ENCODE measurements at regions not wholly inside any gene's neighbourhood (a gene's known extent, or its start where the extent isn't known, plus 50 kb on each side); places are given as distances from the start of the nearest gene placed in this dataset.
A peak's percentile ranks its signal among the peaks of the same experiment; 100 is the strongest.
"Not testable (repeated sequence)": the region's sequence is repeated elsewhere in the genome, so short reads cannot be mapped to it uniquely, and the experiment has no call there.

- no peak for DNase-seq (ENCODE audit: low read depth)
Observed at GRCh38 chr22:22776121-22776520, 111.5 kb upstream of the IGLL5 start.

- DNase-seq (ENCODE audit: low read depth): no peak
Observed at GRCh38 chr22:22779213-22779612, 108.4 kb upstream of the IGLL5 start.

DNA sequence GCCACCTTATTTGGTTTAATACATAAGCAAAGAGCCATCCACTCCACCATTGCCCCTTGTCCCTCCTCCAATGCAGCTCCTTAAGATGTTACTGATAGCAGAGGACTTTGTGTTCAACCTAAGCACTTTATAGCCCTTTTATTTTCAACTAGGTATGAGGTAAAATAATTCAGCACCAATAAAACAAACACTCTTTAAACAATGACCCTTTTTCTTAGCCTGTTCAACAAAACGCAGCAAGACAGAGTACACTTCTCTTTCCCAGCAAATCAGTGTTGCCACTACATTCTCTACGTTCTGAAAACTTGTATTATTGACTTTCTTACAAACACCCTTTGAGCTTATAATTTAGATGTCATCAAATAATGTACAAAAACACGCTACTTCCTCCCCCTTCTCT, 104.0 kb upstream of the IGLL5 start:
- no peak for DNase-seq (ENCODE audit: low read depth)

GRCh38 chr22:22784249-22785039, 103.2 kb upstream of the IGLL5 start:
- no peak for DNase-seq (ENCODE audit: low read depth)

DNA sequence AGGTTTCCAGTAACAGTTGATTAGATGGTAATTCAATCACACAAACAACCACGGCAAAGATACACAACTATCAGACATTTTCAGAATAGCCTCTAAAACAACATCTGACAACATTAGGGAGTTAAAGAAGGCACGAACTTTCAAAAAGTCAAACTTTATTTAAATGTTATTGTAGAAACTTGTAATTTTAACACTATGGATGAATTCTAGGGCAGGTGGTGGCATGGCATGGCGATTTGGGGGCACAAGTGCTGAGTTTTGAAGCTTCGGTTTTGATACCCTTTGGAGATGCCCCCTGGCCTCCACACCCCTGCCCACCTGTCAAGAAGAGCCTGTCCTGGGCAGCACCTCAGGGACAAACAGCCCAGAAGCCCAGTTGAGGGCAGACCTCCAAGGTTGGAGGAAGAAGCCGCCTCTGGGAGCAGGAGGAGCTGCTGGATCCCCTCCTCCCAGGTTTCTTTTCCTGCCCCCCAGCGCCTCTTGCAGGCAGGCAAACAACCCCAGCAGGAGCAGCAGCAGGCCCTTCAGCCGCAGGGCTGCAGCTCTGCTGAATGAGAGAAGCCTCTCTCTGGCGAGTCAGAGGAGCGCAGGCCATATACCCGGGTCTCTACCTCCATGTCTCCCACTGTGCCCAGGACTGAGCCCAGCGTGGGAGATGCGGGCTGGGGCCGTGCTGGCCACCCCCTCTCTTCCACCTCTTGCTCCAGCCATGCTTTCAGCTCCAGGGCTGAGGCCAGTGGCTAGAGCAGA, 102.1 kb upstream of the IGLL5 start:
- no peak for DNase-seq (ENCODE audit: low read depth)

DNA sequence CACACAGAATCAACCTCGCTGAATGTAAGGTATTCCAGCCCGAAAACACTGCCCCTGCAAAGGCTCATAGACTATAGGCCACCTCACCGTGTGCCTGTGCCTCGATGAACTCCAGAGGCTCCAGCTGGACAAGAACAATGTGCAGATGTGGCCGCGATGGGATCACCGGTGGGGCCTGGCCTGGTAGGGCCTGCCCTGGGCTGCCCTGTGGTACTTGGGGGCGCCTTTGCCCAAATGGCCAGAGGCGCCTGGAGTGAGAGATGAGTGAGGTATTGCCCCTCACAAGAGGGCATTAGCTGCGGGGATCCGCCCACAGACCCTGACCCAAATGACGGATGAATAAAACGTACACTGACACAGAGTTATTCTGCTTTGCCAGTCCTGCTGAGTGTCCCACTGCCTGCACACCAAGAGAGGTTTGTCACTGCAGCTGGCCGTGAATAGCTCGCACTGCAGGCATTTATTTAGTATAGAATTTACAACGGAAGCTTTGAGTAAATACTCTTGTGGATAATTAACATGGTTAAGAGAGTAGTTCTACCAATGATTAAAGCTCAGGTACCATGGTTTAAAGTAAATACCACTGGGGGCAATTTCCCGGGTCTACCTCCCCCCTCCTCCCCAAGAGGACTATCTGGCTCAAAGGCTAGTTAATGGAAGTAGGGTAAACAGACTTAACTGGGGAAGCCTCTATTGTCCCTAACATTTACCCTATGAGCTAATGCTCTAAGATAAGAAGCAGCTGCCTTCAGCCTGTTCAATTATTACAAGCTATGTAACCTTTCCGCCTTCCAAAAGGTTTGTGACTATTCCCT, 101.1 kb upstream of the IGLL5 start:
- no peak for DNase-seq (ENCODE audit: low read depth)

- DNase-seq (ENCODE audit: low read depth): no peak
Observed at GRCh38 chr22:22787151-22787550, 100.5 kb upstream of the IGLL5 start.

- no peak for DNase-seq (ENCODE audit: low read depth)
Observed at GRCh38 chr22:22787786-22788459, 99.7 kb upstream of the IGLL5 start.

- DNase-seq (ENCODE audit: low read depth): no peak
Observed at GRCh38 chr22:22788460-22789037, 99.1 kb upstream of the IGLL5 start.

GRCh38 chr22:22789233-22789921, 98.2 kb upstream of the IGLL5 start:
- no peak for DNase-seq (ENCODE audit: low read depth)

- no peak for DNase-seq (ENCODE audit: low read depth)
Observed at GRCh38 chr22:22789922-22790845, 97.4 kb upstream of the IGLL5 start.

- DNase-seq (ENCODE audit: low read depth): no peak
Observed at GRCh38 chr22:22791438-22792181, 96.0 kb upstream of the IGLL5 start.

DNA sequence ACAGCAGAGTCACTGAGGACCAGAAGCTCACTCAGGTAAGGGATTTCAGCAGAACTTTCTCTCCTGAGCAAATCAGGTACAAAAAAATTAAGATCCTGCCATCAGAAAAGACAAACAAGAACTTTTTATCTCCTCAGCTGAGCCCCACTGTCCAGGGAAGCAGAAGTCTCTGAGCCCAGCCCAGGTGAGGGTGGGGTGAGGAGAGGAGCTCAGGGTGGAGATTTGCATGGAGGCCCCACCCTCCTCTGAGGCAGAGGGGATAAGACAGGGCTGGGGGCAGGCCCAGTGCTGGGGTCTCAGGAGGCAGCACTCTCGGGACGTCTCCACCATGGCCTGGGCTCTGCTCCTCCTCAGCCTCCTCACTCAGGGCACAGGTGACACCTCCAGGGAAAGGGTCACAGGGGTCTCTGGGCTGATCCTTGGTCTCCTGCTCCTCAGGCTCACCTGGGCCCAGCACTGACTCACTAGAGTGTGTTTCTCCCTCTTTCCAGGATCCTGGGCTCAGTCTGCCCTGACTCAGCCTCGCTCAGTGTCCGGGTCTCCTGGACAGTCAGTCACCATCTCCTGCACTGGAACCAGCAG, 95.3 kb upstream of the IGLL5 start:
- not testable (repeated sequence) for DNase-seq (ENCODE audit: low read depth)

DNA sequence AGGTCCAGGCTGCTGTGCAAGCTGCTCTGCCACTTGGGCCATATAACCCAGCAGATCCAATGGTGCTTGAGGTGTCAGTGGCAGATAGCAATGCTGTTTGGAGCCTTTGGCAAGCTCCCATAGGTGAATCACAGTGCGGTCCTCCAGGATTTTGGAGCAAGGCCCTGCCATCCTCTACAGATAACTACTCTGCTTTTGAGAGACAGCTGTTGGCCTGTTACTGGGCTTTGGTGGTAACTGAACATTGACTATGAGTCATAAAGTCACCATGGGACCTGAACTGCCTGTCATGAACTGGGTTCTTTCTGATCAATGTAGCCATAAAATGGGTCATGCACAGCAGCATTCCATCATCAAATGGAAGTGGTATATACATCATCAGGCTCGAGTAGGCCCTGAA, 92.0 kb upstream of the IGLL5 start:
- DNase-seq (ENCODE audit: low read depth): not testable (repeated sequence)

DNA sequence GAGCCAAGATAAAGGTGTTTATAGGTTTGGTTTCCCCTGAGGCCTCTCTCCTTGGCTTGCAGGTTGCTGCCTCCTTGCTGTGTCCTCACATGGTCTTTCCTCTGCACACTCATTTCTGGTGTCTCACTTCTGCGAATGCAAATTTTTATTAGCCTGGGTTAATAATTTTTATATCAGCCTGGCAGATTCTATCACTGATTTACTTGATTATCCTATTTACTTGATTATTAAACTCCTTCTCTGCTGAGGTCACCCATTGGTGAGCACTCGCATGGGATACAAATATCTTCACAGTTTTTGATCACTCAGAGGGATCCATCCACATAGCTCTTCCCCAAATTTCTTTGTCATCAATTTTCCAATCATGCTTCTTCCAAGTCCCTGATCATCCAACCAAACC, 90.9 kb upstream of the IGLL5 start:
- DNase-seq (ENCODE audit: low read depth): no peak

GRCh38 chr22:22798232-22798616, 89.4 kb upstream of the IGLL5 start:
- no peak for DNase-seq (ENCODE audit: low read depth)

DNA sequence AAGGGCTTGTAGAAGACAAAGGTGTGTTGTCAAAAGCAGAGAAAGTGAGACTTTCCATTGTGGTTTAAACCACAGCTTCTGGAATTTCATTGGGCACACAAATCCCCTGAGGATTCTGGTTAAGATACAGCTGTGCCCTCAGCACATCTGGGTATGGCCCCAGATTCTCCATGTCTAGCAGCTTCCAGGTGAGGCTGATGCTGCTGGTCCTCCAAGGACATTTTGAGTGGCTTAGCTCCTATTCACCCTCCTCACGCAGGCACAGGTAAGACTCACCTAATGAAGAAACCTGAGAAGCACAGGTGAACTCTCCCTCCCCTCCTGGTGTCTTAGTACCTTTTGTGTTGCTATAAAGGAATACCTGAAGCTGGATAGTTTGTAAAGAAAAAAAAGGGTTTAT, 88.9 kb upstream of the IGLL5 start:
- DNase-seq (ENCODE audit: low read depth): no peak

GRCh38 chr22:22799561-22799960, 88.1 kb upstream of the IGLL5 start:
- no peak for DNase-seq (ENCODE audit: low read depth)

DNA sequence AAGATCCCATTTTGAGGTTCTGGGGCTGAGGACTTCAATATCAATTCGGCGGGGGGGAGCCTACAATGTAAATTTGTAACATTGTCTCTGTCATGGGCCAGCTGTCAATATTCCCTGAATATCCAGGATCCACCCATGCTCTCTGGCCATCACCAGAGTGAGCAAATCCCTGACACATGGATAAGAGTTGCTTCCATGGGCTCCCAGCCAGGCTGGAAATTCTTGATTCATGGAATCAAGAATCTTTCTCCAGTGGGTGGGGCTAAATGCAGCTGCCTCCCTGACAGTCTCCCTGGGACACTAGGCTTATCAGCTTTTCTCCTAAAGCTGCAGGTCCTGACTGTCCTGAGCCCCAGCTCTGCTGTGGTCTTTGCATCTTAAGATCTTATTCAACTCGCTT, 86.9 kb upstream of the IGLL5 start:
- DNase-seq (ENCODE audit: low read depth): peak; percentile 45
